GM19193 (cell line): ENCODE measurements at regions not wholly inside any gene's neighbourhood (a gene's known extent, or its start where the extent isn't known, plus 50 kb on each side); places are given as distances from the start of the nearest gene placed in this dataset.
A peak's percentile ranks its signal among the peaks of the same experiment; 100 is the strongest.

Experiments used
- POLR2A ChIP-seq: IDR thresholded peaks from 4 replicates; pipeline ENCODE4 v1.6.1; 2011; ENCODE audit not compliant: insufficient read depth, insufficient read length; ENCODE audit errors: extremely low read depth

- no peak for TF ChIP-seq POLR2A
Observed at GRCh38 chr12:31813305-31813704, 84.5 kb upstream of the AMN1 start.

- no peak for TF ChIP-seq POLR2A
Observed at GRCh38 chr12:31807773-31808097, 78.9 kb upstream of the AMN1 start.

- TF ChIP-seq POLR2A, result peak; percentile 41
Observed at GRCh38 chr12:31807081-31807772, 78.4 kb upstream of the AMN1 start.

- TF ChIP-seq POLR2A, result no peak
Observed at GRCh38 chr12:31804185-31804504, 75.3 kb upstream of the AMN1 start.

GRCh38 chr12:31803306-31804184 lies 74.7 kb upstream of the AMN1 start:
- no peak for TF ChIP-seq POLR2A

- TF ChIP-seq POLR2A, result no peak
Observed at GRCh38 chr12:31801872-31802271, 73.1 kb upstream of the AMN1 start.

GRCh38 chr12:31797230-31797872 lies 68.5 kb upstream of the AMN1 start:
- no peak for TF ChIP-seq POLR2A

GRCh38 chr12:31796270-31796951 lies 67.6 kb upstream of the AMN1 start:
- TF ChIP-seq POLR2A, result no peak

- no peak for TF ChIP-seq POLR2A
Observed at GRCh38 chr12:31794745-31795144, 65.9 kb upstream of the AMN1 start.

- TF ChIP-seq POLR2A, result no peak
Observed at GRCh38 chr12:31790759-31791158, 61.9 kb upstream of the AMN1 start.

GRCh38 chr12:31785318-31785717 lies 56.5 kb upstream of the AMN1 start:
- TF ChIP-seq POLR2A, result no peak

GRCh38 chr12:31783996-31784645 lies 55.3 kb upstream of the AMN1 start:
- no peak for TF ChIP-seq POLR2A

- TF ChIP-seq POLR2A, result no peak
Observed at GRCh38 chr12:31783556-31783955, 54.7 kb upstream of the AMN1 start.

- TF ChIP-seq POLR2A, result no peak
Observed at GRCh38 chr12:31781894-31782540, 53.2 kb upstream of the AMN1 start.
